ENCODE measurements at regions not wholly inside any gene's neighbourhood (a gene's known extent, or its start where the extent isn't known, plus 50 kb on each side); places are given as distances from the start of the nearest gene placed in this dataset.

DNA sequence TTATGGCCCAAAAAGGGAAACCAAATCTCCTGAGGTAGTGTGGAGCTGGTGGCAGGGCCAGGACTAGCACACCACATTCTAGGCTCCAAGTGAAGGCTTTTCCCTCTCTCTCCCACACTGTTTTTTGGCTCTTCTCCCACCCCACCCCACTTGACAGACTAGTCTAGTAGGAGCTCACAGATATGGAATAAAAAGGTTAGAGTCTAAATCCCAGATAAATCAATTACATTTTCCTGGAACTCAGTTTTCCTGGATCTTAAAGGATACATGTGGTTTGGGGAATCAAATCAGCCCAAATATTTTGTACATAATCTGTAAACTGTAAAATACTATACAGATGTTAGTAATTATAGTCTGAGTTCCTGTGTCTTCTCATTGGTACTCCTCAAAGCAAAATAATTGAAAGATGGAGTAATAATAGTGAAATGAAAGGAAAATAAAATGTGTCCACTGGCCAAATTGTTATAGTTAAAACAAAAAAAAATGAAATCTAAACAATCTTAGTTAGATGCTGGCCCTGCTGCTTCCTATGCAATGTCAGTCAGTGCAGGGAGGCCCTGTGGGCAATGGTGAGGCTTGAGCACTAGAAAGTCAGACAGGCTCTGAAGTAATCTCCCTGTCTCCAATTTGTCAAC is 370.4 kb upstream of the CPEB2 start:
- DNase-seq (ENCODE audit: low spot score), result no peak

DNA sequence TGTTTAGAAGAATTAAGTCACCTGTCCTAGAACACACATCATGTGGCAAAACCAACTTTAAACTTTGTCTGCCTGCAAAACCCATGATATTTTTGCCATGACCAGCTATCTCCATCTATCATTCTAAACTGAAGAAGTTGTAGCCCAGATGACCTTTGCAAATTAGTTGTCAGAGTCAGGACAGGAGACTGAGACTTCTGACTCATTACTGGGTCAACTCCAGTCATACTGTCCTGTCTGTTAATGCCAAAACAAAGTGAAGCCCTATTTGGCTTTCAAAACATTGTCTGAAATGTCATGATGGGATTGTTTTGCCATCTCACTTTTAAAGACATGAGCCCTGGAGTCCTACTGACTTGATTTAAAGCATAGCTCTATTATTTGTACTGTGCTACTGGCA is 365.7 kb upstream of the CPEB2 start:
- no peak for DNase-seq (ENCODE audit: low spot score)

DNA sequence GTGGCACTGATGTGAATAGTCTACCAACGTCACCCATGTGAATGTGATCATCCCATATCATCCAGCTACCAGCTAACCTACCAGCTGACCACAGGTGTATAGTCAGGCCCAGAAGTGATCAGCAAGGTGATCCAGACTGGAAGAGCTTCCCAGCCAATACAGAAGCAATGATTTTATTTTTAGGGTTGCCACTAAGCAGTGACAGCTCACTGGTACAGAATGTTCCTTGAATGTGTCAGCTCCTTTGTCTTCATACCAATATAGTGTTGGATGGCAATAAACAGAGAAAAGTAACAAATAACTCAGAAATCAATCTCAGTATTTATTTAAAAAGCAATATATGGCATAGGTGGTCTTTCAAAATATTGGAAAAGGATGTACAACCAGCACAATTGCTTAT is 361.8 kb upstream of the CPEB2 start:
- DNase-seq (ENCODE audit: low spot score), result no peak

DNA sequence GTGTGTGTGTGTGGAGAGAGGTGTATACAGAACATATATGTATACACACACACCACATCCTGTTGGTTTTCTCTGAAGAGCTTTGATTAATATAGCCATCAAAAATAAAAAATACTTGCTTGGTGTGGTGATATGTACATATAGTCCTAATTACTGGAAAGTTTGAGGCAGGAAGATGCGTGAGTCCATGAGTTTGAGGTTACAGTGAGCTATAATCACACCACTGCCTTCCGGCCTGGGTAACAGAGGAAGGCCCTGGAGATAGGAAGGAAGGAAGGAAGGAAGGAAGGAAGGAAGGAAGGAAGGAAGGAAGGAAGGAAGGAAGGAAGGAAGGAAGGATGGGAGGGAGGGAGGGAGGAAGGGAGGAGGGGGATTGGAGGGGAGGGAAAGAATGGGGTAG is 360.4 kb upstream of the CPEB2 start:
- DNase-seq (ENCODE audit: low spot score), result no peak

DNA sequence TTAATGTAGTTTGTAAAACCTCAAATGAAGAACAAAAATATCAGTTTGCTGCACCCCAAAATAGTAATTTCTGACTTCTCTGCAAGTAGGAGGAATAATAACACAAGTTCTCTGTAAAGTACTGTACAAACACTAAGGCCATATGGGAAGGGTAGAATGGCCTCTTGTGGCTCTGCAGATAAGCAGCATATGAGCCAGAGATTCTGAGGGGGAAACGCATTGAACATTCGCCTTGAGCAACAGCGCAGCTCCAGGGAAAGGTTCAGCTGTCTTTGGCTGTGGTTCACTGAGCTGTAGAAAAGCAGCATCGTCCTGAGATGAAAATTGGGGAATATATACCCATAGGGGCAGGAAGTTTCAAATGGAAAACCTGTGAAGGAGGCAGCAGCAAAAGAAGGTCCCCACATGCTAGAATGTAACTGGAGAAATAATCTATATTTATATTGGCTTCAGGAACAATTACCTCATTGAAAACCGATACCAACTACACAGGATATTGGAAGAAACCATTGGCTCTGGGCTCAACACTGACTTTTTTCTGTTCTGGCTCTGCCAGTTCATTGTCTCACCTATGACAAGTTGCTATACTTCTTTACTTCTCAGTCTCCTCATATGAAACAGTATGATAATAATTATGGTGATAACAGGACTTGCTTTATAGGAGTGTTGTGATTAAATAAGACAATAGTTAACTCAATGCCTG is 357.6 kb upstream of the CPEB2 start:
- no peak for DNase-seq (ENCODE audit: low spot score)

DNA sequence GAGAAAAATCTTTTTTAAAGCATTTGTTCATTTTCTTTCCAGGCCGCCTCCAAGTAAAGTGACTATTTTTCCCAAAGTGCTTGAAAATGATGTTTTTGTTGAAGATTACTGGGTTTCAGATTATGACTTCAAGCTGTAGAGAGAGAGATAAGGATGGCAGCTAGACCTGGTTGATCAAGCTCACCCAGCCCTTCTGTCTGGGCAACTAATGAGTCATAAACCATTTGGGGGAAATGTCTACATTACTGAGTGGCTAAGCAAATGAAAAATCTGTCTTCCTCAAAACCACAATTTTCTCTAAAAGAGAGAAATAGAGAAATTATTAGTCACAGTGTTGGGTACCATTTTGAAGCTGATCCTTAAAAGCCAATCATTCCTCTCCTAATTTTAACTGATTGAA is 355.4 kb upstream of the CPEB2 start:
- no peak for DNase-seq (ENCODE audit: low spot score)

DNA sequence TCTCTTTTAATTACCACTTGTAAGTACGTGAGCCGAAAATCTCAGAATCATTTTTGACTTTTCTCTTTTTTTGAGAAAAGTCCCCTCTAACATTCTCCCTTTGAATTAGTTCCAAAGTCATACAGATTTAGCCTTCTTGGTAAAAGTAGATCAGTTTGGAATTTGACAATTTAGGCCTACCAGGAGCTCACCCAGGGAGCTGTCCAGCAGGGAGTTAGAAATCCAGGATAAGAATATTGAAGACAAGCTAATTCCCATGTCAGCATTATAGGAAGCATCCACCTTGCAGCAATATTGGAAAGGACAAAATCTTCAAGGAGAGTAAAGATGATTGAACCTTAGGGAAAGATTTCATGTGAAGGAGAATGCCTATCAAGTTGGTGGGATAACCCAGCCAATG is 352.2 kb upstream of the CPEB2 start:
- no peak for DNase-seq (ENCODE audit: low spot score)

DNA sequence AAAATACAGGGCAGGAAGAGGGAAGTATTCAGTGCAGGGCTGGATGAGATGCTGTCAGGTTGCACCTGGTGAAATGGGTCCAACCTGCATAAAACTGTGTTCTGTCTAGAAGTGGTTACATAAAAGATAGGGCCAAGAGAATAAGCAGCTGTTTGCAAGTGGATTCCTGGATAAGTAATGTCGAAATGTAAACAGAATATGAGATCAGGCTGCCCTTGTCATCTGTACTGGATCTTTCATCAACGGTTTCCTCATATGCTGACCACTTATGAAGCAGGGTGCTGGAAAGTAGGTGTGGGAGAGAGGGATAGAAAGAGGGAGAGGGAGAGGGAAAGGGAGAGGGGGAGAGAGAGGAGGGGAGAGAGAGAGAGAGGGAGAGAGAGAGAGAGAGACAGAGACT is 349.8 kb upstream of the CPEB2 start:
- DNase-seq (ENCODE audit: low spot score), result no peak

DNA sequence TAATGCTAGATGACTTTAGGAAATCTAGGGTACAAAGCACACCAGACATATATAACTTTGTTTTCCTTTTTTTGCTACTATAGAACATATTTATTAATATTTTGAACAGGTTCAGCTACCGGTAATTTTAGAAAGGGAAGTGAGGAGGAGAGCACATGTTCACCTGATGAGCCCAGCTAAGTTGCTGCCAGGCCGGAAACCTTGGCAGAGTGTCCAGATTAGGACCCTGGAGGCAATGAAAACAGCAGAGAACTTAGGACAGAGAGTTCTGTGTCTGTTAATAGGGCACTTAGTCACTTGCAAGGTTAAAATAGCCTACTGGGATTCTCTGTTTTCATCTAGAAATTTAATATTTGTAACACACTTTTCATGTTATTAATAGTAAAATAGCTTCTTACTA is 348.9 kb upstream of the CPEB2 start:
- no peak for DNase-seq (ENCODE audit: low spot score)

DNA sequence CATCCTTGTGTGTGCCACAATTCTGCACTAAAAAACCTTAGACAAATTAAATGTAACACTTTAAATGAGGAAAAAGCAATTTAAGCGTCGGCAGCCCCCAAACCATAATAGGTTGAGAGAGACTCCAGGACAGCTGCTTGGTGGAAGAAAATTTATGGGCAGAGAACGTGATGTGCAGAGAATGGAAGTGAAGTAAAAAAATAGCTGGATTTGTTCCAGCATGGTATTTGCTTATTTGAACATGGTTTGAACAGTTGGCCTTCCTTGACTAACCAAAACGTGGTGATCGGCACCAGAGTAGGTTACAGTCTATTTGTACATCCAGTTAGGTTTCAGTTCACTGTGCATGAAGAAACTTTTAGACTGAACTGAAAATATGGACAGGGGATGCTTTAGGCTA is 343.0 kb upstream of the CPEB2 start:
- no peak for DNase-seq (ENCODE audit: low spot score)

DNA sequence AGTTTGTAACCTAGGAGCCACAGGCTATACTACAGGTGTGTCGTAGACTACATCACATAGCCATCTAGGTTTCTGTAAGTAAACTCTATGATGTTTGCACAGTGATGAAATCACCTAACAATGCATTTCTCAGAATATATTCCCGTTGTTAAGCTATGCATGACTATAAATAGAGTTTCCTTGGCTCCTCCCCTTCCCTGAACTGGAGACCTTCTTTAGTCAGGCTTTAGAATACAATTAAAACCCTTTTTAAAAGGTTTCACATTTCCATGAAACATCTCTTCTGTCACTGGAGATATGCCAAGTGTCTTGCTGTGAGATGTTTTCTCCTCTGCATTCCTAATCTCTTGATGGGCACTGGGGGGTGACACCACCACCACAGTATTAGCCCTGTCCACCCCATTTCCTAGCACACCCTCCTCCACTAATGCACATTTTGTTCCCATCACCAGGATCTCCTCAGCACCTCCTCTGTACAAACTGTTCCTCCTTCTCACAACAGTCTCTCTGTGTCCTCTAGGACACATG is 334.6 kb upstream of the CPEB2 start:
- DNase-seq (ENCODE audit: low spot score), result no peak

DNA sequence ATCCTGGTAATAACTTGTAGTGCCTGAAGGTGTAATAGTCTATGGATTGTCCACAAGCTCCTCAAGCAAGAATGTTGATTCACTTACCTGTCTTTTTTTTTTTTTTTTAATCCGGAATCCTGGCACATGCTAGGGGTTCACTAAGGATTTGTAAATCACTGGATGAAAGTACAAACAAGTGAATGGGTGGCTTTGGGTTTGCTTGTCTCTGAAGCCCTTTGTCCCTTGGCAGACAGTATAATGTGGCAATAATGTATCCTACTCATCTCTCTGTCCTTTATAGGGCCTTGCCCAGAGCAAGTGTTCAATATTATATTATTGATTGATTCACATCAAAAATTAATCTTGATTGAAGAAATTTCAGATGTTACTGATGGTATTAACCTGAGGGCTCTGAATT is 334.0 kb upstream of the CPEB2 start:
- no peak for DNase-seq (ENCODE audit: low spot score)

DNA sequence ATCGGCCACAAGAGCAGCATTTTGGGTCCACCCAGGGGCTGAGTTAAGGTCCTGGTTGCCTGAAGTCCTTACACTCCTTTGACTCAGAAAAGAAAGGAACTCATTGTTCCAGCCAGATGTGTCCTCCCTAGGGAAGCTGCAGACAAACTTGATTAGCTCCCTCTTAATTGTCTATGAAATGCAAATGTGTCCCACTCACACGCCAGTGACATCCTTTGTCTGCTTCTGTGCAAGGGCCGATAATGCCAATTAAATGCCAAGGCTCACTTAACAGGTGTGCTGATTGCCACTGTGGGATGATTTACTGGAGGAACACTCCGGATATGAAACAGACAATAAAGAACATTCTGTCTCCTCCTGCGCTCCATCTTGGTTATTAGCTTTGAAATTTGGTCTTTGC is 332.9 kb upstream of the CPEB2 start:
- no peak for DNase-seq (ENCODE audit: low spot score)

DNA sequence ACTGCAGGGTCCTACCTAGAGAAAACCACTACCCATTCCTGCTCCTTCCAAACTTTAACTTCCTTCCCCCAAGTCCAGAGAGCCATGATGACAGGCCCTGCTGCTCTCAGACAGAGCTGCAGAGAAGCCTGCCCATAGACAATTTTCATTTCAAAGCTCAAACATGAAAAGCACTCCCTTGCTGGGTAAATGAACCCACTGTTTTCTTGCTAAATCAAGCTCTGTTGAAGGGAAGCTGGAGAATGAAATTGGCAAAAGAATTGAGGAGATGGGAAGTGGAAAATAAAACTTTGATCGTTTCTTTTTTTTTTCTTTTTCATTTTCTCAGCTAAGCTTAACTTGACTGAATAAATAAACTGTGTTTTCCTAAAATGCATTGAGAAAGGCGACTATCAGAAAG is 331.1 kb upstream of the CPEB2 start:
- no peak for DNase-seq (ENCODE audit: low spot score)

DNA sequence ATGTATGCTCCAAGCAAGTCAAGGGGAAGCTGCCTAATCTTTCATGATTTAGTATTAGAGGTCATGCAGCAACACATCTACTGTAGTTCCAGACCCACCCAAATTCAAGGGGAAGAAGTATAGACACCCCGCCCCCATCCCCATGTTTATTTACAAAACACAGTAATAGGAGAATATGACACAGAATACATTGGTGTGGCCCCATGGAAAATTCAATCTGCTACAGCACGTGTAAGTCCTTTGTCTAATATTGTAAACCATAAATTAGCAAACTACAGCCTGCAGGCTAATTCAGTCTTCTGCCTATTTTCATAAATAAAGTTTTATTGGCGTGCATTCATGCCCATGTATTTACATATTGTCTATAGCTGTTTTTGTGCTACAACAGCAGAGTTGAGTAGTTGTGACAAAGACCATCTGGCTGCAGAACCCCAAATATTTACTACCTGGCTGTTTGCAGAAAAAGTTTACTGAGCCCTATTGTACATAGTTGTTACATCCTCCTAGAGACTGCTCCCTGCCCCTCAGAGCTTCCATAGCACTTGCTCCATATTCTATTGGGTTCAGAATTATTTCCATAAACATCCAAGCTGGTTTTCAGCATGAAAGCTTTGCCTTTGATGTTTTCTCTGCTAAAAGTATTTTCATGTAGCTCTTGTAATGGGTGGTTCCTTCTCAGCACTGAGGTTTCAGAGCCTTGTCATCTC is 326.8 kb upstream of the CPEB2 start:
- no peak for DNase-seq (ENCODE audit: low spot score)

DNA sequence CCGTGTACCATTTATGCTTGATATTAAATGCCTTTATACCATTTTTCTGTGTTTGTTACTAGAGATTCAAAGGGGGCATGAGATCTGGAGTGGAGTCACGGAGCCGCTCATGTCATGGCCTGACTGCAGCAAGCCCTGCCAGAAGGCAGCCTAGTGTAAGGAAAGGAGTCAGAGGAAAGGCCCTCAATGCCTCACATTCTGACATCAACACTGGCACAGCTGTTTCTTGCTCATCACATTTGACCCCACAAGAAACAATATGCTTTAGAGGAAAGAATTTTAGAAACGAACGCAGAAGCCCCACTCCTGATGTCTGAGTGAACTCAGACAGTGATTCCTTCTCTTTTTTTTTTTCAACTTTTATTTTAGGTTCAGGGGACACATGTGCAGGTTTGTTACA is 322.4 kb upstream of the CPEB2 start:
- DNase-seq (ENCODE audit: low spot score), result no peak

DNA sequence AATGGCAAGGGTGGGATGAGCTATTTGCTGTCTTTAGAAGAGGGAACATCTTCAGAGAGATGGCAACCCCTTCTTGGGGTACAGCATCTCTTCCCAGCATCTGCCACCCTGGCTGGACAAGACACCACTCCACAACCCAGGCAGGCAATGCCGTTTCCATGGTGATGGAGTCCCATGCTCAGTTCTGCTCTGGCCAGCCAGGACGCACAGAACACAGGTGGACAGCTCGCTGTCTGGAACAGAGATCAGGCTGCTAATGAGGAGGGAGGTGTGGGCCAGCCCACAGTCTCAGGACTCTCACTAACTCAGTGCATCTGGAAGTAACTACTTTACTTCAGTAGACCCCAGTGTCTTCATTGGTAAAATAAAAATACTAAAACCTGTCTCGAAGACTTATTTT is 321.0 kb upstream of the CPEB2 start:
- no peak for DNase-seq (ENCODE audit: low spot score)

DNA sequence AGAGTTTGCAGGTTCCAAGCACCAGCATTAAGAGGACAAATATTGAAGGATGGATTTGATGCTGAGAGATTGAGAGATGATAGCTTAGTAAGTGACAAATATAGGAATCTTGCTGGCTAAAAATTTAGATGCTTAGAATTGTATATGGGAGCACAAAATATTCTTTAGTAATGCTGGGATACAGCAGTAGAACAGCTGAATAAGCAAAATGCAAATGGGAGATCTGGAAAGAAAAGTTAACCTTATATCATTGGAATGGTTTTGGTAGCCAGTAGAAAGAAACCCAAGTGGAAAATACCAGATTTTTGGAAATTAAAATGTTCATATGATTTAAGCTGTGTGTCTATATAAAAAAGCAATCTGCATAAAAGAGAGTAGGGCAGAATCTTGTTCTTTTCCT is 308.6 kb upstream of the CPEB2 start:
- no peak for DNase-seq (ENCODE audit: low spot score)

DNA sequence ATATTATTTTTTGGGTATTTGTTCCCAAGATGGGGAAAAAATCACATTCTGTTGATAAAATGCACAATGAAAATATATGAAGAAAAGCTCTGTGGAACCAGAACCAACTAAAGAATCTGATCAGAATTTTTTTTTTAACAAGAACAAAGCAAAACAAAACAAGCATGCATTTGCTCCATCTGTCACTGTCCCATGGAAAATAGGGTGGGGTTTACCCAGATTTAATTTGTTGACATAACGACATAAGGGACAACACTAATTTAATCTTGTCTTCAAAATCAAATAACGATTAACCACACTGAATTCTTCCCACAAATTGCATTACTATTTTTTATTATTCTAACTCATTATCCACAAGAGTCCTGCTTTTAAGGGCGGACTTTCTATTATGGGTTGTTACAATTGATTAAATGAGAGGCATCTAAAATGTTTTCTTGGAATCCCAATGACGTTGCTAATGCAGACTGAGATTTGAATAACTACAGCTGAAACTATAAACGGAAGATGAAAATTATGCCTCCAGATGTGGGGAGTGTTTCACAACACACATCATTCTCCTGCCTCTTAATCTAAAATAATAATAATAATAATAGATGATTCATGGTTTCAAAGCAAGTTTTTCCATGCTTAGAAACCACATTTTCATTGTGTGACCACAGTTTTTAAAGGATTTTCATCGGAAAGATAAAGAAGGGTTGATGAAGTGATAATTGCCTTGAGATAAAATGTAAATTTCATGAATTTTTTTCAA is 307.0 kb upstream of the CPEB2 start:
- DNase-seq (ENCODE audit: low spot score), result no peak

DNA sequence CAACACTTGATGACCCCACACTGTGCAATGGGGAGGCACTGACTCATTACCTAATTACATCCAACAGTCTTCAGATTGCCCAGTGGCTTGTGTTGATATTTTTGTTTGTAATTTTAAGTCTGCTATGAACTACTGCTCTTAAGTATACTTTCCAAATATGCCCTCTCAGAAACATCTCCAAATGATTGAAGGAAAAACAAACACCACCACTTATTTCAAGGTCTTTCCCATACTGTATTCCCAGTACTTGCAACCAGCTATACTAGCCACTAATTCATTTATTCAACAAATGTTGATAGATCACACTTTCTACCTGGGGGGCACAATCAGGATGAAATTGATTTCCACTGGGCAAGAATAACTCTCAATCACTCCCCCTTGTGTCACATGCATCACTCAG is 302.2 kb upstream of the CPEB2 start:
- DNase-seq (ENCODE audit: low spot score), result no peak

DNA sequence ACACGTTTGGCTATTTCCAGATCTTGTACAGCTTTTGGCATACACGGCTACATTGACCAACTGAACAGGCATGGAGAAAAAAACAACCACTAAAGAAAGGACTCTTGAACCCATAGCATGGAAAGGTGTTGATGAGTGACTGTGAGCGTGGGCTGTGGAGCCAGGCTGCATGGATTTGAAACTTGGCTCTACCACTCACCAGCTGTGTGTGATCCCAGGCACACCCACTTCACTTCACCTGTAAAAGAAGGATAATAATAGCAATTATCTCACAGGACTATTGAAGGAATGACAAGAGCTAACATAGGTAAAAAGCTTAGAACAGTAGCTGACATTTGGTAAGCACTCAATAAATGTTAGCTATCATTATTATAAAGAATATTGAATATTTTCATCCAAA is 301.7 kb upstream of the CPEB2 start:
- no peak for DNase-seq (ENCODE audit: low spot score)

DNA sequence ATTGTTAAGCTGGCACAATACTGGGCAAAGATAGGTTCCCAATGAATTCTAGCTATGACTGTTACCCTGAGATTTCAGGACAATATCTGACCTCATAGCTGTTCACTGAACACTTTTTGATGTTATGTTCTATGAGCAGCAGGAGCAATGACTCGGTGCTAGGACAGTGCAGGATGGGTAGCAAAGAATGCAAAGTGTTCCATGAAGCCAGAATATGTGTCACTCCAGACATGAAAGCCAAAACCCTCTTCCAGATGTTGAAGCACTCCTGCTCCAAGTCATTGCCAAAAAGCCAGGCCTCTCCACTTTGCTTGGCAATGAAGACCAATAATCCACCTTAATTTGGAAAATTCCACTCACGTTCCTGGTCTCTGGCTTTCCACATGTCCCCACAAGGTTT is 300.9 kb upstream of the CPEB2 start:
- no peak for DNase-seq (ENCODE audit: low spot score)

DNA sequence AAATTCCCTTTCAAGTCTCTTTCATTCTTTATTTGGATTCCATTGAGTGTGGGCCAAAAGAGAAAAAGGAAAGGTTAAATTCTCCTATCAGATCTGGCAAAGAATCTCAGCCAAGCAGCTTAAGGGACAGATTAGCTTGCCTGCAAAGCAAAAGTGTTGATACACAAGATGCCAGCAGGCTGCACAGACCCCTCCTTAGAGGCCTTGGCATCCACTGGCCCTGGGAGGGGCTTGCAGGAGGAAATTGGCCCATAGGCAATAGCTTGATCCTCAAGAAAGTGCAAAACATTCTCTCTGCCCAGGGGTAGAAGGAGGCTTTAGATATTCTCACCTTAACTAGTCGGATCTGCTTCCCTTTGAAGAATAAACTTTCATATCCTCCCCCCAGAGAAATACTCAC is 300.4 kb upstream of the CPEB2 start:
- DNase-seq (ENCODE audit: low spot score), result no peak

Measured in hematopoietic multipotent progenitor cell treated with erythropoietin and hydrocortisone succinate and interleukin-3 and kit ligand, for 17 days (in vitro differentiated cells).